Suppressor macrophage treated with lipopolysaccharide for 1 hour (primary cell): ENCODE measurements at regions not wholly inside any gene's neighbourhood (a gene's known extent, or its start where the extent isn't known, plus 50 kb on each side); places are given as distances from the start of the nearest gene placed in this dataset.

Experiments used
- DNase-seq, 3 donors: peaks; one replicate each; pipeline ENCODE4 v3.0.0-alpha.2; 2020 to 2022

DNA sequence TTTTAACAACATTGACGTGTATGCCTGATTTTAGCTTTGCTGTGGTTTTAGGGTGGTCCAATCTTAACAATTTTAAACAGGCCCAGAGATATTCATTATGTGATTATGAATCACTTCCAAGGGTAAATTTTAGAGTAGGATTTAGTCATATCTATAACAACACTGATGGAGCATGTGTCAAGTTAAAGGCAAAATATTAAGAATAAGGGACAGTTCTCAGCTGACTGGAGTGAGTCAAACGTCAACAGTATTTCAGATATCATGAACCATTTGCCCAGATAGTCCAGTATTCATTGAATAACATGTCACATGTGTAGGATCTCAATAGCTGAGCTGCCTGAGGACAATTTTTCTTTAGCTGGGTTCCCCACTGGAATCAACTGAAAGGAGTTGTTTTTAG is 61.3 kb upstream of the VCX2 start:
- DNase-seq = no peak

DNA sequence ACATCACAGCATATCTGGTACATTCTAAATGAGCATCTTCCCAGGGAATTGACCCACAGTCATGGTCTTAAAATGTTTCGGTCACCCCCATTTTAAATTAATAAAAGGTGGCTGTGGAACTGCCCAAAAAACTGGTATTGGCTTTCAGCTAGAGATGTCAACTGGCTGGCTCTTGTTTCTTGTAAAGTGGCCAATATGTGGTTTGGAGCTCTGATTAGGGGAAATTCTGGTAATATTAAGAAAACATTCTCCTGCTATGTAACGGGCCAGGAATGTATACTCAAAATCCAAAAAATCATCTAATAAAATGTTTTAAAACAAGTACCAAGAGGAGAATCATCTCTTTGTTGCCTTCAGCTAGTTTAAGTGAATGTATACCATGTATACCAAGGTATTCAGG is 62.0 kb upstream of the VCX2 start:
- DNase-seq = no peak

DNA sequence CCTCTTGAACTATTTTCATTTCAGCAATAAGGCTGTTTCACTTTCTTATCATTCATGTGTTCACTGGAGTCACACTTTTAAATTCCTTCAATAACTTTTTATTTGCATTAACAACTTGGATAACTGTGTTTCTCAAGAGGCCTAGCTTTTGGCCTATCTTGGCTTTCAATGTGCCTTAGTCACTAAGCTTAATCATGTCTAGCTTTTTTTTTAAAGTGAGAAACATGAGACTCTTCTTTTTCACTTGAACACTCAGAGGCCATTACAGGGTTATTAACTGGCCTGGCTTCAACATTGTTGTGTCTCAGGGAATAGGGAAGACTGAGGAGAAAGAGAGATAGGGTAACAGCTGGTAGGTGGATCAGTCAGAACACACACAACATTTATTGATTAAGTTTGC is 64.0 kb upstream of the VCX2 start:
- no peak for DNase-seq

DNA sequence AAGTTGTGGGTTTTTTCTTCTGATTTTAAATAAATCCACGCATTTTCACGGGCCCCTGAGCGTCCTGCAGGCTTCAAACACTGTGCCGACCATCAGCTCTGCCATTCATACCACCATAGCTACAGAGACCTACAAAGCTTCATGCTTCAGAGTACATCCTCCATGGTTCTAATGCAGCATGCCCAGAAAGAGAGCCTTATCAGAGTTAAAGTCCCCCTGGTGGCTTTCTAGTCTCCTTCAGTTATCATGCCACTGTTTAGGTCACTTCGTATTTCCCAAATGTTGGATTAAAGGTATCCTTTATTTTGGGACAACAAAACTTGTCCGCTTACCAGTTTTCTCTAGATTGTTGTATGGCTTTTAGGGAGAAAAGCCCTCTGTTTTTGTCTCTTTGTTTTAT is 66.7 kb upstream of the VCX2 start:
- no peak for DNase-seq

DNA sequence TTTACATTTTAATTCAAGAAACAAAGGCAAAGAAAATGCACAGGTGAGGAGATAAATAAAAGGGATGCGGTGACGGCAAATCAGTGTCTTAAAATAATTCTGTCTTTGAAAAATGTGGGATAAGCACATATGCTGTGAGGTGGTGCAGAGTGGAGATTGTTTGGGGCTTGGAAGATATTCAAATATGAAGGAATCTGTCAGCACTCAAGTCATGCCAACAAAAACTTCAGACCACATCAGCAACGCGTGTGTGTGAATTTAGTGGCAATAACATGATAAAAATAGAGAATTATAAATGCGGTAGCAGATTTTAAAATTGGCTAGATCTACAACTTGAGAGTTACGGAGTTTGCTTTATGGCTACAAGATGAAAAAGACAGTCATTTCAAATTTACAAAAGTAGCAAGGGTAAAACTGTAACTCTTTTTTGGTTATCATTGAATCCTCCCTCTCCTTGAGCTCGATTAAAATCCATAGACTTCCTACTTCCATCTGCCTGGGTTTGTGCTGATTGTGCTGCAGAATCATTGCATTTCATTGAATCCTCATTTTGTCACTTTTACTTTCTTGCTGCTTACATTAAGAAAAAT is 71.5 kb upstream of the VCX2 start:
- no peak for DNase-seq

DNA sequence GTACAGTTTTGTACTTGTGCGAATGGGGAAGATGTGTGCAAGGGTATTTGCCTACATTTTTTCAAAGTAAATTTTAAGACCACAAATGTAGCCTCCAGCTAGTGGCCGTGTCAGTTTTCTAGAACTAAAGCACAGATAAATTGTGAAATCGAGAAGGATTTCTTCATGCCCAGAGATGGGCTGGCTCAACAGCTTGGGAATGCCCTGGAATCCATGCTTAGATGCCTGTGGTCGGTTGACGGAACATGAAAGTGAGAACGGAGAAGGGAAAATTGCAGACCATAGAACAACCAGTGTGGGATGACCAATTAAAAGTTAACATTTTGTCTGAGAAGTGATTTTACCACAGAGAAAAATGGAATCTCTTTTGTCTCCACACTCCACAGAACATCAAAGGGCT is 73.2 kb upstream of the VCX2 start:
- no peak for DNase-seq

DNA sequence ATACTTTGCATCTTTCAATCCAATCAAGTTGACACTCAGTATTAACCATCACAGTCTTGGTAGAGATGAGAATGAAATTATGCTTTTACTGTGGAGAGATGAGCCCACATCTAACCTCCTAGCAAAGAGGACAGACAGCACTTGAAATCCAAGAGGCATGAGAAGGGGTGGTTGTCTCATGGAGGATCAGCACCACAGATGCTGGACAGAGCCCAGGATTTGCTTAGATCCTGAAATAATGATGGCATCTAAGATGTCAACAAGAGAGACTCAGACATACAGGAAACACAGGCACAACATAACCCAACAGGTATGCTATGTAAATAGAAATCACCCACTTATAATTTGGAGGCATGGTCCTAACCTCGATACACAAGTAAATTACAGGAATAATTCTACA is 74.3 kb upstream of the VCX2 start:
- DNase-seq = no peak

DNA sequence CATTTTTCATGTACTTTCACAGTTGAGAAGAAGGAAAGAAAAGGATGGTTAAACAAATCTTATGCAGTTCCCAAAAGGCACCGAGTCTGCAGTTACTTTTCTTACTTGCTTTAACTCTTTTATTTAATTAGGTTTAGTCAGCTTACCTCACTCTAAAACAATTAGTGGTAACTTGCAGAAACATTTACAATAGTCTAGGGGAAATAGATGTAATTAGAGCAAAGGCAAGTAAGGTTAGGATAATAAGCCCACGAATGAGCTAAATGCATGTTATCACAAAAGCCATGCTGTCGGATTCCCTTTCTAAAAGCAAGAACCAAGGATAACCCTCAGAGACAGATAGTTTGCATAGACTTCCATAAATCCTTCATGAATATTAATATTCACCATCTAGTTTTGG is 82.0 kb upstream of the VCX2 start:
- no peak for DNase-seq

DNA sequence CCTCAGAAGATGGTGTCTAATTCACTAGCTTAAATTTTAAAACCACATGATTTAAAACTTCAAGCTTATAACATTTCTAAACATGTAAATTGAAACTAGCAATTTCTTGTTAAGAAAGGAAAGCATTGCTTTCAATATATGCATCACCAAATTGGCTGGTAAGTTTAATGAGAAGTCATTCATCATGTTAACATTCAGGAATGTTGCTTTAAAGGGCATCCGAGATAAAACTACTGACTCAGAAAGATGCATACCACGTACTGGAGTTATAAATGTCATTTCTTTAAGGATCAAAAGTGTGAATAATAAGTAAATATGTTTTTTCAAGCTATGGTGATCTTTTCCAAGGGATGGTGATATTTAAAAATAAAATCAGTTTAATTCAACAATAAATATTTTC is 83.3 kb upstream of the VCX2 start:
- no peak for DNase-seq

DNA sequence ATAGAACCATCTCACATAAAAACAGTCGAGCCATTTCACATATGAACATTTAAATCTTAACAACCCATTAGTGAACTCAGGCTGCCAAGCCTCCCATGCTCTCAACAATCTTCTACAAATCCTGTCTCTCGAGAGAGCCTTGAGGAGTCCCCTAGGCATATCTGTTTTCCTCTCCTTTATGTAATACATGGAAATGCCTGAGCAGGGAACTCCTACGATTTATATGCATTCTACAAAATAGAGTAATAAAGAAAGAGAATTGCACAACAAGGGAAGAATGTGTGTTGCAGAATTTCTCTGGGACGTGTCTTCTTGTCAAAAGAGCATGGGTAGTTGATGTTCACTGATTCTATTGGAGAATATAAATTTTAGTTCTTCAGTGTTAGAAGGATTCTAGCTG is 101.8 kb upstream of the VCX2 start:
- no peak for DNase-seq

DNA sequence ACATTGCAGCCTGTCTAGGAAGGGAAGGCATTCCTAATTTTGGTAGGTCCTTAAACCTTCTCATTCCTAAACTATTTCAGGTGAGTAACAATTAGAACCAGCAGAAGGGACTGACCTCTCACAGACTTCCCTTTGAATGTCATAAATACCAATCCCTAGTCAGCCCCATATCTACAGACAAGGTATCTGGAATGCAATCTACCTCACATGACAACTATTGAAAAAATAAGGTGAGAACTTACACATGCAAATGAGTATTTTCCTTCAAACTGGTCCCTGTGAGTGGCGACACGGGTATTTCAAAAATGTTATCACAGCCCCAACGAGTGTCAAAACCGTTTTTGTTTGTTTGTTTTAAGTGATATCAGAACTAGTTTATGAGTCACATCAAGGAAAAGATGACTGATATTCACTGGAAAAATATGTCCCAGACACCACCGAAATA is 102.4 kb upstream of the VCX2 start:
- no peak for DNase-seq

DNA sequence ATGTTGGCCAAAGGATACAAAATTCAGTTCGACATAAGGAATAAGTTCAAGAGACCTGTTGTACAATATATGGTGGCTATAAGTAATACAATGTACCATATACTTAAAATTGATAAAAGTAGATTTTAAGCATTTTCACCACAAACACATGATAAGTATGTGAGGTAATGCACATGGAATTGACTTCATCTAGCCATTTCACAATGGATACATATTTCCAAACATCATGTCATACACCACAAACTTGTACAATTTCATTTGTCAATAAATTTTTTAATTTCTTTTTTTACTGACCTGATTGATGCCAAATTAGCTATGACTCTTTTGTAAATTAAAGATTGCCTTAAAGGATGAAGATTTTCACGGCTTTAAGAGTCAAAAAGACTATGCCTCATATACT is 103.1 kb upstream of the VCX2 start:
- no peak for DNase-seq

DNA sequence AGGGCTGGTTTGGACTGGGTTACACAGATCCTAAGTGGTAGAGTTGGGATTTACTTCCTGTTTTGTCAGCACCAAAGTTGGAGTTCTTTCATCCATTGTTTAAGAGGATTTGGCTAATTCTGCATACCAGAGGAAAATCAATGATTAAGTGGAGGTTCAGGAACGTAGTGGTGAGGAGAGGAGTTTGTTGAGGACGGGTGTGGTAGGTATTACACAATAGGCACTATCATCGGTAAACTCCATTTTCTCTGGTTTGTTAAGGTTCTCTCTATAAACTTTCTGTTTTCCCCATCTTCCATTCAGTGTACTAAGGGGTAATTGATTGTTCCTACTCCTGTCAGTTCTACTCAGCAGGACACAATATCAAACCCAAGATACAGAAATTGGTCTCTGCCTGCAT is 107.5 kb upstream of the VCX2 start:
- no peak for DNase-seq

DNA sequence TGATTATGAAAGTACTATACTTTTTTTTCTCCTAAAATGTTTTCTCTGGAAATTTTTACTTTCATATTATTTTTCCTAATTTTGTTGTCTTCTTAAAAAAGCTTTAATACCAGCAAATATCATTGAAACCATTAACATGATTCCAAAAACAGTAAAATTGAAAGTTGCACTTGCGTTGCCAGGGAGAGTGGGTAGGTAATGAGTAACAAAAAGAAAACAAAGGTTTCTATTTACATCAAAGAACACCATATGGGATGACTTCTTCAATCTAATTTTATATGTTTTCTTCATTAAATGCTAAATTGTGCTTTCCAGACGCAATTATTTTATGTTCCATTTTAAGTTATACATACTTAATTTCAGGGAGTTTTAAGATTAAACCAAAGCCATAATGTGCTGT is 108.3 kb upstream of the VCX2 start:
- DNase-seq = no peak

DNA sequence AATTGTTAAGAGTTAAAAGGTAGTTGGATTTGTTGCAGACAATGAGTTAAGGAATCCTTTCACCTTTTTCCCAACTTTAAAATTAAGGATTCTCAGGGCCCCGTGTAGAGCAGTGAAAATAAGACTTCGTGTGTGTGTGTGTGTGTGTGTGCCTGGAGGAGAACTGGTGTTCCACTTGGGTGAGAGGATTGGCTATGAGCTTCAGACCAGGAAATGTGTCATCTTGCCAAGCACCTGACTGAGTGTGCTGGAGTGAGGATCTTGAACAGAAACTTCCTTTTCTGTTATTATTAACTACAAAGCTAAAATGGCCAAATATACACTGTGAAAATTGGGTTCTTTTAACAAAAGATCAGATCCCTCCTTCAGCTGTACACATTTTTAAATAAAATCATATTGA is 113.1 kb upstream of the VCX2 start:
- DNase-seq = no peak

DNA sequence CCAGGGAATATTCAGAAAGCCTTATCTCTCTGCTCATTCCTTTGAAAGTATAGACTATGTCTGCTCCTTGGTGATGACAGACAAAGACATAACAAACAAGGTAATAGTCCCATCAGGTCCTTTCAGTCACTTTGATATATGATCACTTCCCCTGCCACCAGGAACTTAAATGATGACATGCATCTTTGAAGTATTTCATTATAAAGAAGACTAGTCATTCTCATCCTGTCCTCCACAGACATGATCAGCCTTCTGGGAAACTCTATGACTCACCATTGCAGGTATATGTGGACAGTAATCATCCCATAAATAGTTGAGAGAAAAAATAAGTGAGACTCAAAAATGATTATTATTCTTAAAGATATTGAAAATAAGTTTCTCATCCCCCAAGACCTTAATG is 117.5 kb upstream of the VCX2 start:
- no peak for DNase-seq

DNA sequence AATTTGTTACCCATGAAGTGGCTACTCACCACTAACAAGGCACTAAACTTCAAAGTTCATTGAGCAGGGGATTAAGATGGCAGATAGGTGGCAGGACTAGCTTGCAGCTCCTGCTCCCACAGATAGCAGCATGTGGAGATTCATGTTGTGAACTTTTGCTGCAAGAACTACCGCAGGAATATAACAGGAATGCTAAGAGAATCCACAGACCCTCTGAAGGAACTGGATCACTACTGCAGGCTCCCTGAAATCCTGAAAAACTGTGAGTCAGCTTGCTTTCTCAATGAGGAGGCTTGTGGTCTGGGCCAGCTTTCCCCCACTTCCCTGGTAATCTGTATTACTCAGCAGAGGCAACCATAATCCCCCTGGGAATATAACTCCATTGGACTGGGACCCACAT is 118.5 kb upstream of the VCX2 start:
- no peak for DNase-seq

DNA sequence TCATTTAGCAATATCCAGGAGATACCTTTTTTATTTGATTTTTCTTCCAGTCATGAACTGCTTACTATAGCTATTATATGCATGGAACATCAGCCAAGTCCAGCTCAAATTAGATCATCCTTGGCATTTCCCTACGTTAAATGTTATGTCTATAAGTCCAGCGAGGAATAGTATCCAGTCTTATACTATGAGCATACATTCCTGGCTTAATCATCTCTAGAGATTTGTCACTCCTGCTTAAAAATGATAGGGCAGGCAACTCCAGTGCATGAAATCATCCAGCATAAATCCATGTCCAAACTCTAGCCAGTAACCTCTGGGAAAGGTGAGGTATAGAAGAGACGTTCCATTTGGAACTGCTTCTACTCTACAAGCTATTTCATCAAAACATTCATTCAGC is 126.7 kb upstream of the VCX2 start:
- DNase-seq = no peak

DNA sequence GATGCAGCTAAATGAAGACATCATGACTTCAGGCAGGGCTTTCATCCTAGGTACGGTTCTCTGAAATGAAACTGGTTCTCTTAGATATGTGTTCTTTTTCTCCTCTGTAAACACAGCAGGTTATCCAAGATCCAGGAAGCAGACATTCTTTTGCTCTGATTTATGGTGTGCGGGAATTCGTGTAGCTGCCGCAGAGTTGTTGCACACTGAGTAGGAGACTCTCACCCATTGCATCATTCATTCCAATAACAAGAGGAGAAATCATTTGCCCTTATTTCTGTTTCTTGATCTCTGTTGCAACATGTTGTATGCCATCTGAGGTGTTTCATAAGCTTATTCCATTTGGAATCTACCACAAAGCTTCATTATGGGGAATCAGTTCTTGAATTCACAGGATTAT is 133.6 kb upstream of the VCX2 start:
- DNase-seq = no peak

DNA sequence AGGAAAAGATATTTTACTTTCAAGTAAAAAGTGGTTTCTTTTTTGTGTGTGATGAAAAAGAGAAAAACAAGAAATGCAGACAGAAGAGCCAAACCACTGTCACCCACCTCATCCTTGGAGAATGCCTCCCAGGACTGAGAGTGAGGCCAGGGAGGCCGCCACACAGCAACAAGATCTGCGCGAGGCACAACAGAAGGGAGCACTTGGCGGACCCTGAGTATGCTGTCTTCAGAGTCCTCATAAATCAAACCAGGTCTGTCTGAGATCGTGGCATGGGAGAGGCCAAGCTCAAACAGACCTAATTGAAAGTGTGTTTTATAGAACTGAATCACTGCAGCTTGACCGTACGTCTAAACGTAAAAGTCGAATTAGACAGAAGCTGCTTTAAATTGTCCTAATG is 134.3 kb upstream of the VCX2 start:
- no peak for DNase-seq

DNA sequence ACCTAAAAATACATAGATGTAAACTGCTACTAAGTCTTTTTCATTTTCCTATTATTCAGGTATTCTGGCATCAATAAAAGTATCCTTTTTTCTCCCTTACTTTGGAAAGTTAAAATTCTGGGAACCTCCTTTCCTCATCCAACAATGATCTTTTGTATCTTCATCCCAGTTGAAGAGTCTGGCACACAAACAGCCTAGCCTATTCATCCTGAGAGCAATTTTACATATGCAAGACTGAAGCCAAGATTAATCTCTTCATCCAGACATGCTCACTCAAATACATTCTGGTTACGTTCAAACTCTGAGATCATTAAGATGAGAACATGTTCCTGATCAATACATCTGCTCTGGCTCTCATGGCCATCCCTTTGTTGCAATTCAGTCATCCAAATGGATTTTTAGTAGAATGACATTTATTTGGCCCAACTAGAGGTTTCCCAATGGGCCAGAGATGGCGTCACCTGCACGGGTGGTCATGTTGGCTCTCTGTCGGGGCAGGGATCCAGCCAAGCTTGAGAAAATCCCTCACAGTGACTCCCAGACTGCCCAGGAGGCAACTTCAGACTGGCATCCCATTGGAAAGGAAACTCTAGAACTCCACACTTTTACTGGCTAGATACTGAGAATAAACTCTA is 135.3 kb upstream of the VCX2 start:
- no peak for DNase-seq

DNA sequence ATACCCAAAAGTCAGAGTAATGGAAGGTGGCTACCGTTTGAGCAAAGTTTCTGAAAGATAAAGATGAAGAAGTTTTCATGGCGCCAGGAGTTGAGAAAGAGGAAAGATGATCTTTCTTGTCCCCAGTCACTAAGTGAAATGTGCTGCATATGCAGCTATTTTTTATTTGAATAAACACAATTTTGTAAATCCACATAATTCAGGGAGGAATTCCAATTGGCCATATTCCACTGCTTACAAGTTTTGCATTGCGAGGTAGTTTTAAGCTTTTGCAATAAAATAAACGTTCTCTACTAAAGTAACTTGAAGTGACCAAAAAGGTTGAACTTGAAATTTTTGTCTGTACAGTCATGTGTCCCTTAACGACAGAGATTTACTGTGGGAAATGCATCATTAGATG is 139.3 kb upstream of the VCX2 start:
- DNase-seq = no peak

DNA sequence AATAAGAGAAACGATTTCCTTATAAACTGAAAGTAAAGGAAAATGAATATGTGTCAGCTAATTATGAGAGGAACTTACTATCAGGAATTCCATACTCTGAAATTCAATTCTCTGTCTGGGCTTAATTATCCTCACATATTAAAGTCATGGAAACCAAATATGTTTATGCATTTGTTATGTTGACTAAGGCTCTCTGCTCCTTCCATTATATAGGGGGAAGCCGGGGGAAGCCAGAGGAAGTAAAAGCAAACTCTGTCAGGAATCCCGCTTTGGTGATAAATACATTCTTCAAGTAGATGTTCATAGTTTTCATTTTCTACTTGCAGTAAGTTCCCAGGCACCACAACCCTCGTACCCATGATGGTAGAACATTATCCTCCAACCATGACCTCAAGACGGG is 142.8 kb upstream of the VCX2 start:
- no peak for DNase-seq

DNA sequence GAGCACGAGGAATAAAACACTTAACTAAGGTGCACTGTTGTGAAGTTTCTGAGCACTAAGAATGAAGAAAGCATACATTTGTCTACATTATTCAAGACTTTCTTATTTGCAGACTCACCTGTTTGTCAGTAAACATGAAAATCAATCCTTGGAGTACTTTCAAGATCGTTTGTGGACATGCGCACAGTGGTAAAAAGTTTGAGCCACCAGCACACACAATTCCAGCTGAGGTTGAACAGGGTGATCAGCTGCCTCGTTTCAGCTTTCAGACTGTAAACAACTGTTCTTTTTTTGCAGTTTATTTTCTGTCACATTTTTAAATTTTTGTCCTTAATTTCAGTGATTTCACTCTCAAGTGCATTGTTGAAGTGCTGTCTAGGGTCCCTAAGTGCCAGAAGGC is 143.8 kb upstream of the VCX2 start:
- no peak for DNase-seq

DNA sequence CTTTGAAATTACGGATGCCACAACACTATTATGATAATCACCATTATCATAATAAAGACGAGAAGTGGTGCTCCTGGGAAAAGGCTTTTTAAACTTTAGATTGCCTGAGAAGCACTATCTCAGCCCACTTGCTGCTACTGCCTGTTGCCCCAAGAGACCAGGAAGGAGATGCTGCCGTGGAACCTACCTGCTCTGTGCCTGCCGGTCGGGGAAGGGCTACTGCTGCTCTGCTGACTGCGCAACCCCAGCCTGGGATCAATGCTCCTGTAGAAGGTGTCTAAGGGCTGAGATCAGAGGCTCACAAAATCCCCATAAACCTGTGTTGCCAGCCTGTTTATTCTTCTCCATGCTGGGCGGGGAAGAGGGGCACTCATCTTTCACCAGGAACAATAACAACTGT is 145.3 kb upstream of the VCX3B start:
- no peak for DNase-seq

DNA sequence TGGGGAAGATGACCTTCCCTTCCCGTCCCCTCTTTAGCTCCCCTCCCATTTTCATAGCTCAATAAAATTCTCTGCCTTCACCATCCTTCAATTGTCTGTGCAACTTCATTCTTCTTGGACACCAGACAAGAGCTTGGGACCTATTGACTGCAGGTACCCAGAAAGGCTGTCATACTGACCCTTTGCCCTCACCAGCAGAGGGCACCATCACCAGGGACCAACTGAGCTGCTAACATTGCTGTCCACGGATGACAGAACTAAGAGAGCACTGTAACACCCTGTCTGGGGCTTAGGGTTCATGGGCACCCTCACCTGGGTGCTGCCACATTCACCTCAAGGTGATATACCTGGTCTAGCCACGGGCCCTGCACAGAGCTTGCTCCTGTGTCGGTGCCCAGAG is 141.3 kb upstream of the VCX3B start:
- peak in 1 of 3 donors; percentile 0 for DNase-seq
